GM19455 (cell line): ENCODE measurements at regions not wholly inside any gene's neighbourhood (a gene's known extent, or its start where the extent isn't known, plus 50 kb on each side); places are given as distances from the start of the nearest gene placed in this dataset.

Experiments used
- ATAC-seq: cut with Tn5 transposase; IDR thresholded peaks from one replicate; pipeline ENCODE4 v1.9.1; 2021; ENCODE audit not compliant: unreplicated experiment

DNA sequence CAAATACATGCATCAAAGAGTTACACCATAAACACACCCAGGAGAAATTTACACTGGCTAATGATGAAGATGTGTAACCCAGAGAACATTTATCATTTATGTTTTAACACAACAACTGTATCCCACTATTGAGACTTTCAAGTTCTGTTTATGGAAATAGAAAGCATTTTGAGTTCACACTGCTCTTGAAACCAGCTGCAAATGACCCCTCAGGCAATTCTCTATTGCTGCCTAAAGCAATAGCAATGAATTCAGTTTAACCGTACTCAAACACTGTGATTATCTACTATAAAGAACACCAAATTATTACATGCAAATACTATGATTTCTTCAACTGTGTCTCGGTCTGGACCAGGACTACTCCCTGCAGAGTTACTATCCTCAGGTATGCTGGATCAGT is 452.7 kb upstream of the NRXN1 start:
- no peak for ATAC-seq

DNA sequence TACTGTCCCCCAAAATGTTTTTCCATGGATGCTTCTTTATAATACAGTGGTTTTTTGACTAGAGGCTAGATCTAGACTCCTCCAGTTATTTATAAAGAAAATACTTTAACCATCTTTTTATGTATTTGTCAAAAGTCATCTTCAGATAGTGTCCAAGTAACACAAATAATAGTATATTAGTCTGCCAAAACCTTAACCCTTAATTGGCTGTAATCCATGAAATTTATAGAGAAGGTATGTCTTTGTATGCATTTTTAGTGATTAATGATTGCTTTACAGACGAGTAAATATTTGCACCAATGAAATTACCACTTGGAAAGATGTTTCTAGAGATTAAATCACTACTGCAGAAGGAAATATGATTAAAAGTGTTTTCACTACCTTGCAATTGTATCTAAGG is 451.8 kb upstream of the NRXN1 start:
- no peak for ATAC-seq

DNA sequence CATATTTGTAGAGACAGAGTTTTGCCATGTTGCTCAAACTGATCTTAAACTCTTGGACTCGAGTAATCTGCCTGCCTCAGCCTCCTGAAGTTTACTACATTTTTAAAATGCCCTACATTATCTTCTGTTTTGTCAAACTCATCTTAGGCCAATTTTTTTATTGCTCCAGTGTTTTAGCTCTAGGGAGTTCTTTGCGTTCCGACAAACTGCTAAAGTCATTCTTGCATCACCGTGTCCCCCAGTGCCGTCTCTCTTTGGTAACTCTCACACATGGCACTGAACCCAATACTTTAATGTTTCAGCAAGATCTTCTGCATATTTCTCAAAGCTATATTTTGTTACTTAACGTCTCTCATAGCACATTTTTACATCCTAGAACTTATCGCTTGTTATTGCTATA is 440.9 kb upstream of the NRXN1 start:
- ATAC-seq = no peak

DNA sequence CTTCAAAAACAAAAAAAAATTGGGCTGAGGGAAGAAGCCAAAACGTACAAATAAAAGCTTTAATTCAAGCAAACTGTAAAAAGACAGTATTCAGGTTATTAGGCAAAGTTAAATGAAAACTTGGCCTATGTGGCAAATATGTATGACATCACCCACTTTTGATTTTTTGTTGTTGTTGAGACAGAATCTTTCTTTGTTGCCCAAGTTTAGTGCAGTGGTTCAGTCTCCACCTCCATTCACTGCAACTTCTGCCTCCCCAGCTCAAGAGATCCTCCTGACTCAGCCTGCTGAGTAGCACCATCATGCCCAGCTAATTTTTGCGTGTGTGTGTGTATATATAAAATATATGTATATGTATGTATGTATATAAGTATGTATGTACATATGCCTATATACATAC is 440.4 kb upstream of the NRXN1 start:
- ATAC-seq = no peak

DNA sequence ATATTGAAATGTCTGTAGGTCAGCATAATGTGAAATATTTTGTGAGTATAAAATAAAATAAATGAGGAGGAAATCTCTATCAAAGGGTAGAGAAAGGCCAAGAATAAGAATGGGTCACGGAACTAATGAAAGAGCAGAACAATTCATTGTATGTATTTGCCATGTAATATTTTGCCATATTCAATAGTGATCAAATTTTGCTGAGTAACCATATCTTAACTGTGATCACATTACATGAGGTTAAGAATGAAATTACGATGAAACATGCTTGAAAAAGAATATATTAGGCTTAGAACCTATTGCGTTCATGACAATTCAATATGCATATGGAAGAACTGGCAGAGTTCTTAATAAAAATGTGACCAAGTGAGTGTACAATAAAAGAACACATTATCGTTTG is 437.2 kb upstream of the NRXN1 start:
- no peak for ATAC-seq

DNA sequence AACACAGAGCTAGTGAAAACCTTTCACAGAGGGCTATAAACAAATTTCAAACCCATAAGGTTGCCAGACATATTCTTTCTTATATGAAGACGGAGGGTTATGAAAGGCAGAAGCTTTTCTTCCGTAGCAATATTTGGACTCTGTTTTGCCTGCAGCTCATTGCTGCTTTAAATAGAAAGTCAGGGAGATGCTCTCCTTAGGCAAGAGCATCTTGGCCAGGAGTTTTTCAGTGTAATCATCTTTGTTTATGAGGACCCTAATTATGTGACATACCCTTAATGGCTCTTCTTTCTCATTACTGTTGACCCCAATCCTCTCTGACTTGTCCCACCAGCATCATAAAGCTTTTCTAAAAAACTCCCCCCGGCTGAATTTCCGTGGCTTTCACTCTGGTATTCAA is 433.4 kb upstream of the NRXN1 start:
- ATAC-seq = no peak

DNA sequence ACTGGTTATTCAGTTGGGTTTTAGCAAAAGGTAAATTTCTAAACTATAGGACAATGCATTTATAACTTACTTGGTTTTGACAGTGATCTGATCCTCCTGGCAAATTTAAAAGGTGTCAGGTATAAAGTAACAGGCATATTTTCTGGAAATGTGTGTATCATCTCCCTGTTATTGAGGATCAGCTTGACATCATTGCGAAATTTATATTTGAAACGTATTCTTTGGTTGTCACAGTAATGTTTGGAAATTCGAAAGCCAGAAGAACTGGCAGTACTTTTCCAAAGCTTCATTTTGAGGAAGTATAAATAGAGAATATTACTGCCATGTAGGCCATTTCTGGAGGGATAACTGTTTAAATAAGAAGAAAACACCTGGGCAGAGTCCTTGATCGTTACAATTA is 422.2 kb upstream of the NRXN1 start:
- ATAC-seq = no peak

DNA sequence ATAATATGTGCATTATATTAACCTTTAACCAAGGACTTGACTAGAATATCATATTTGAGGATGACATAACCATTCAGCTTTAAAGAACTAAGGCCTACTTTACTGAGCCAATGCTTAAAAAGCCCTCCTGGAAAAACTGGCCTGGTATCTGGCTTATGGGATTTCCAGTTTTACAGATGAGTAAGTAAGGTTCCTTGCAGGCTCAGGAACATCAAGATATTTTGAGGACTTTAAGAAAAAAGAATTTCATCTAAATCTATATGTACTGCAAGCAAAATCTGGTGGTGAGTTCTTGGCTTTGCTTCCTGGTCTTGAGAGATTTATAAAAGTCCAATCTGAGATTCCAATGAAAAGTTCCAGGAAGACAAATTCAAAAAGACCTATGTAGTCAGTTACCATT is 417.0 kb upstream of the NRXN1 start:
- ATAC-seq = no peak

DNA sequence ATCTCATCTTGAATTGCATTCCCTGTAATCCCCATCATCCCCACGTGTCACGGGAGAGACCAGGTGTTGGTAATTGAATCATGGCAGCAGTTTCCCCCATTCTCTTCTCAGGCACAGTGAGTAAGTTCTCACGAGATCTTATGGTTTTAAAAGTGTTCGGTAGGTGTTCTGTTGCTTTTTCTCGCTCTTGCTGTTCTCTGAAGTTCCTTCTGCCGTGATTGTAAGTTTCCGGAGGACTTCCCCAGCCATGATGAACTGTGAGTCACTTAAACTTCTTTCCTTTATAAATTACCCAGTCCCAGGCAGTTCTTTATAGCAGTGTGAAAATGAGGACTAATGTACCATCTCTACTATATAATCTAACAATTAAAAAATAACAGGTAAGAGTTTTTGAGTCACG is 409.9 kb upstream of the NRXN1 start:
- ATAC-seq = no peak

DNA sequence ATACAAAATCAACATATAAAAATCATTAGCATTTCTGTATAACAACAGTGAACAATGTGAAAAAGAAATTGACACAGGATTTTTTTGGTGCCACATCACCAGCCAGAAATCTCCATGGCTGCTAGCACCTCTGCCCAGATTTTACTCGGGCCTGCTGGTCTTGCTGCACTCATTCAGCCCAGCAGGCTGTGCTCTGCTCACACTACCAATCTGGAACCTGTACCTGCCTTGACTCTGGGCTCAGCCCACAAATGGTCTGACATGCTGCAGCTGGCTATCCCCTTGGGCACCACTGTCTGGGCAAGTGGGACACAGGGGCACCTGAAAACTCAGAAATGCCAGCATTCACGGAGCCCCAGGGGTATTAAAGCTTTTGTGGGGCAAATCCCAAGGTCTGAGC is 392.5 kb upstream of the NRXN1 start:
- no peak for ATAC-seq

DNA sequence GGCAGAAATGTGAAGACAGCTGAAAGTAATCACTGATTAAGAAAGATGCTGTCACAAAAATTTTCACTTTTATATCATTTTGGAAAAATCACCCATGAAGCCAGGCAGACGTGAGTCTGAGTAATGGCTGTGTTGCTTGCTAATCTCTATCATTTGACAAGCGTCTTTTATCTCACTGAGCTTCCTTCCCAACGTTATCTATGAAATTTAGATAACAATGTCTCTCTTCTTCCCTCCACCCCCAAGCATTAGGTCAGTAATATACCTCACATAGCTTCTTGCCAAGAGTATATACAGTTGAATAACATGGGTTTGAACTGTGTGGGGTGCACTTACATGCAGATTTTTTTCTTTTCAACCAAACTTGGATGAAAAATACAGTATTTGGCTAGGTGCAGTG is 388.6 kb upstream of the NRXN1 start:
- ATAC-seq = no peak

DNA sequence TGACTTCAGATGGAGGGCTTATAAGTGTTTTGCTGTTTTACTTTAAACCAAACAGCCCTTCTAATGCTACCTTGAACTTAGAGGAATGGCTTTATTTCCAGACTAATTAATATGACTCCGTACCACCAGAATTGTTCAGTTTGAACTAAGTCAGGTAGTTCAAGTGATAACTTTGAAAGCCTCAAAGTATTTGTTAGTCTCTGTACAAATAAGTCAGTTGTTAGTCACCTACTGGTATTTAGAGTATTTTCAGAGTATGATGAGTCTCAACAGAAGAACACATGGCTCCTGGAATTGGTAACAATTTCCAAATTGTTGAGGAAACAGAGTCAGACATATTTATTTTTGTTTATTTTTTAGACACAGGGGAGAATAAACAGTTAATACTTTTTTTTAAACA is 381.8 kb upstream of the NRXN1 start:
- no peak for ATAC-seq

DNA sequence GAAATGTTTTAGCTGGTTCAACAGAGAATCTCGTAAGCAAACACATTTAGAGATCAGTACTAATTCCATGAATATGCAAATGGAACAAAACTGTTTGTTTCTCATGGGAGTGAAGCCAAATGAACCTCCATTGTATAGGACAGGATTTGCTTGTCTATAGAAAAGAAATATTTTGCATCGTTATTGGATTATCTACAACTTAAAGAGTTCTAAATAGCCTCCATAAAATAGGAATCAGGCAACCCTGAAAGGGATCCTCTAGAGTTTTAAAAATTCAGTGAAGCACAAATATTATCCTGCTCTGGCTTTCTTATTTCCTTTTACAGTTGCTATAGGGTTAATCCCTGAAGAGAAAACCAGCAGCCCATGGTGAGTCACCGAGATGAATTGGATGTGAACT is 378.4 kb upstream of the NRXN1 start:
- no peak for ATAC-seq

DNA sequence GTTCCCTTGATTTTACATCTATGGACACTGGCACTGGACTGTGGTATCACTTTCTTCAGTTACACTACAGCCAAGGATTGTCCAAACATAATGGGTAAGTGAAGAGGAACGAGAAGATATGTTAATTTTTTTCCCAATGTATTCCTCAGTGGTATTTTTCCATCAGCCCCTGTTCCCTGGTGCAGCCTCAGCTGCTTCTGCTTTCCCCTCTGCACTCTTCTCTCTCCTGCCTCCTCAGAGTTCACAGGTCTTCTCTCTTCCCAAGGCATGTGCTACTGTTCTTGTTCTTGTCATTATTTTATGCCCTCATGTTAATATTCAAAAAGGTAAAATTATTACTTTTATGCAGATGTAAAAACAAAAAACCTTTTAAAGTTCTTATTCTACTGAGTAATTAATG is 378.0 kb upstream of the NRXN1 start:
- ATAC-seq = no peak

DNA sequence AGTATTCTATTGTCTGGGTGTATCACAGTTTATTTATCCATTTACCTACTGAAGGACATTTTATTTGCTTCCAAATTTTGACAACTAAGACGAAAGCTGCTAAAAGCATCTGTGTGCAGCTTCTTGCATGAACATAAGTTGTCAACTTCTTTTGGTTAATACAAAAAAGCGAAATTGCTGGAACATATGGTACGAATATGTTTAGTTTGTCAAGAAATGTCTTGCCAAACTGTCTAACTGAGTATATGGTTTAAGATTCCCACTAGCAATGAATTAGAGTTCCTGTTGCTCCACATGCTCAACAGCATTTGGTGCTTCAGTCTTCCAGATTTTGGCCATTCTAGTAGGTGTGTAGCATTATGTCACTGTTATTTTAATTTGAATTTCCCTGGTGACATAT is 372.3 kb upstream of the NRXN1 start:
- no peak for ATAC-seq

DNA sequence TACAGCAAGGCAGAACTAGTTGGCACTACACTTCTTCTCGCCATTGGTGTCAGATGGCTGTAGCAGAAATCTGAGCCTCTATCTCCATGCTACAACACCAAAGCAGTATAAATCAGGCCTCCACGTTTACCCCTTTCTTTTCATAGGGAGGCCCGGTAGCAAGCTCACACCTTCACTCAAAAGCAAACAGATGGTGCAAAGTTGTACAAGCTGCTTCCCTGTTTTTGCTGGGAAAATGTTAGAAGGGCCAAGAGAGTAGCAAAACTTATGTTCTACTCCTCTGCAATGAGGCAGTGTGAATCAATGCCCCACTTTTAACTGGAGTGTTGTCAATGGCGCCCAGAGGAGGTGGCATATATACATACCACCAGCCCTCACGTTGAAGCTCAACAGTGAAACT is 369.6 kb upstream of the NRXN1 start:
- no peak for ATAC-seq

DNA sequence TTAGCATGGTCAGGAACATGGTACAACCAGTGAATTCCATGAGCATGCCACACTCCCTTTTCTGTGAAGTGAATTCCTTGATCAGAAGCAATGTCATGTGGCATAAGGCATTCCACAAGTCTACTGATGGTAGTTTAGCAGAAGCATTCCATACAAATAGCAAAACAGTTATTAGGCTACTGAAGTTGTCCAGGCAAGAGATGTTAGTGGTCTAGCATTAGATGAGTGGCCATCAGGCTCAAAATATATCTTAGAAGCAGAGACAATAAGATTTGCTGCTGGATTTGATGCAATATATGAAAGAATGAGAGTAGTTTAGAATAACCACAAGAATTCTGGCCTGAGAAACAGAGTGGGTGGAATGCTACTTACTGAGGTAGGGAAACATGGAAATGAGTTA is 355.3 kb upstream of the NRXN1 start:
- no peak for ATAC-seq

DNA sequence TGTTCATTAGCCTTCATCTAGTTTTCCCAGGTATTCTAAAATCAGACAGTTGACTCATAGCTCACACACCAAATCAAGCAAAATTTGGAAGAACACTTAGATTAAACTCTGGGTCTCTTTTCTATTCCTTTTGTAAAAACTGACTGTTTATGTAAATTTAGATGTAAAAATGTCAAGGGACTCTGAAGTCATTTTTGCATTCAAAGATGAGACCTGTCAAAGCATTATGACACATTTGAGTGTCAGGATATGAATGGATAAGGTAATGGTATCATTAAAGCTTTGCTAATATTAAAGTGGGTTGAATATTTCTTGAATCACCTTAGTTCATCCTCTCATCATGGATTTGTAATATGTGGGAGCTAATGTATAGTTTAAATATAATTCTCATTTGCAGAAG is 348.1 kb upstream of the NRXN1 start:
- no peak for ATAC-seq

DNA sequence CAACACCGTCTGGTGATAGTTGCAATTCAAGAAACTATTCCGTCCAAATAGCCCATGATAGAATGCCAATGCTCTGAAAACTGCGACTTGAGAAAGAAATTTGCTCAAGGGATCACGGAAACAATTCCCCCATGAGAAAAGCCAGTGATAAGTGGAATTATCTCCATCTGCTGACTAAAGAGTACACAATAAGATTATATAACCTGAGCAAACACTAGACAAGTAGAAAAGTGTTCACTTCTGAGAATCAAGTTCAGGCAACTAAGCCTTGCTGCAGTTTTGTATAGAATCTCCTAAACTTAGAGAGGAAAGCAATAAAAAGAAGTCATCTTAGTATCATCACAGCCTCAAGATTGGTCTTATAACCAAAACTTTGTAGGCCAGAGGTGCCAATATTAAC is 336.3 kb upstream of the NRXN1 start:
- no peak for ATAC-seq

DNA sequence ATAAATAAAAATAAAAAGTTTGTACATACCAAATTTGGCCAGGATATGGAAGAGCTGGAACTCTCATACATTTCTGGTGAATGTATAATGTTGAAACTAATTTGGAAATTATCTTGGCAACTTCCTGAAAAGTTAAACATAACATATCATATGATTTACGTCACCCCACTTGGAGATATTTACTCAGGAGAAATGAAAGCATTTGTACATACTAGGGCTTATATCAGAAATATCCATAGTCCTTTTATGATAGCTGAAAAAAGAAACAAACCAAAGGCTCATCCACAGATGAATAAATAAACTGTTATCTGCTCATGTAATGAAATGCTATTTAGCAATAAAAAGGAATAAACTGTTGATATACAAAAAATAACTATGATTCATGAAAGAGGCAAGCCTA is 318.2 kb upstream of the NRXN1 start:
- ATAC-seq = no peak

DNA sequence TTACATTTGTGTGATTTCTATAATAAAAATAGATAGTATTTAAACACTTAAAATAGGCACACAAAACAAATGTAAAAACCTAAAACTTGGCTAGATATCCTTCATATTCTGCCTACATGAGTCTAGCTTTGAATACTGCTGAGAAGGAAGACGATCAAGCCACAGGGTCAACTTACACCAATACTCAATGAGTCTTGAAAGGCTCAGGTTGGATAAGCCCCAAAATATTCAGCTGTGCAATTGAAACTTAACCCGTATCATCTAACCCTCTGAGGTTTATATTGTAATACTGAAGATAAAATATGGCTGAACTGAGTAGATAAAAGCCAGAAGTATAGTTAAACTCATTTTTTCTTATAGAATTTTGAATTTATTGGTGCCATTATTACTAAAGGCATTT is 313.0 kb upstream of the NRXN1 start:
- no peak for ATAC-seq

DNA sequence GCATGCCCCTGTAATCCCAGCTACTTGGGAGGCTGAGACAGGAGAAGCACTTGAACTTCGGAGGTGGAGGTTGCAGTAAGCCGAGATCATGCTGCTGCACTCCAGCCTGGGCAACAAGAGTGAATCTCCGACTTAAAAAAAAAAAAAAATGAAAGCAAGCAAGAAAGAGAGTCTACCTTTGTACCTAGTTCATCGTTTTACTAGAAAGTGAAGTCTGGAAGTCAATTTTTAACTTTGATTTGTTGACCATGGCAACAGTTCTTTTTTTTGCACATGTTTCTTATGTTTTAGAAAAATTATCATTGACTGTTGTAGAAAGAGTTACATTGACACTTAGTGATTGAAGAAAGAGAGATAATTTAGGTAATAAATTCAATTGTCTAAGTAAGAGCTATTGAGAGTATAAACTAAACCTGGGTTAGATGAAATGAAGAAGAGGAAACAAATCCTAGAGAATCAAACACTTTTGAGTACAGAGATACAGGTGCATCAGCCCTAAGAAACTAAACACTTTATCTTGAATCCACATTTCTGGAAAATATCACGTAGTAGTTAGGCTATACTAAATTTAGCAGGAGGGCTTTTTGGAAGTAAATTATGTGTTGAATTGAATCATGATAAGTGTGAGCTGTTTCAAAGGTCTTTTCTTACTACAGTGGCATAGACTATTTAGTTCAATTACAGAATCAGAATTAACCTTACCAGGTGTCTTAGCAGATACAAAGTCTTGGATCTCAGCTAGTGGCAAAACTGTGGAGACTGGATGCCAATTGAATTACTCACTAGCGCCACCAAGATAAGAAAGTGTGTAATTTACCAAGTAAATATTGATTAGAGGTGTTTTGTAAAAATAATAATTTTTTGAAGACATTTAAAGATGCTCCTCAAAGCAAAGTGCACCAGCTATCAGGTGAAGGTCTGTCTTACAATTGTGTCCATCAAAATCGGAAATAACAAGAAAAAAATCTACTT is 303.4 kb upstream of the NRXN1 start:
- ATAC-seq = no peak

DNA sequence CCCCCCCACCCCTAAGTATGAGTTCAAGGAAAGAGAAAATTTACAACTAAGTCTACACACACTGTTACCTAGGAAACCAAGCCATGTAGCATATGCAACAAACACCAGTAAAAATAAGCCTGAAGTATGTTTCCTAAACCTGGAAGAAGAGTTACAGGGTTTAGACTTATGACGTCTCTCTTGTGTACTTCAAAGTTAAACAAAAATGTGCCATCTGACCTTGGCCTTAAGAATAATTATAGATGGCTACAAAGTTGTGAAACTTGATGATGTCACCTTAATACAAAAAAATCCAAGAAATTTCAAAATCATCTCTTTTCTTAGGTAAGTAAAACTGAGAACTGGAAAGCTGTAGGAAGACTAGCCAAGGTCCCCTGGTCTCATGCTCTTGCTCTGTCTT is 297.6 kb upstream of the NRXN1 start:
- ATAC-seq = no peak
